Stimulated activated effector memory CD8-positive, alpha-beta T cell treated with anti-CD3 and anti-CD28 coated beads, Interleukin-12 subunit alpha, Interleukin-12 subunit beta, amount 100 ng/mL, for 72 hours (primary cell): ENCODE measurements at regions not wholly inside any gene's neighbourhood (a gene's known extent, or its start where the extent isn't known, plus 50 kb on each side); places are given as distances from the start of the nearest gene placed in this dataset.
A peak's percentile ranks its signal among the peaks of the same experiment; 100 is the strongest.

ENCODE experiments used
- ATAC-seq: fragments of 150-1000 bp; cut with Tn5 transposase; 2 replicates; pipeline ENCODE4 v1.10.0; 2021
- DNase-seq, 2 donors: peaks; one replicate each; pipeline ENCODE4 v3.0.0; 2021 to 2022; ENCODE audit warnings: low spot score in 2 of 2
- H3K27ac Mint-ChIP-seq: one replicate; pipeline ENCODE4 v1.8.0; 2022; ENCODE audit warnings: mild to moderate bottlenecking, mixed read lengths
- H3K36me3 Mint-ChIP-seq: one replicate; pipeline ENCODE4 v1.8.0; 2022; ENCODE audit warnings: mild to moderate bottlenecking, mixed read lengths
- H3K4me1 Mint-ChIP-seq: one replicate; pipeline ENCODE4 v1.8.0; 2022; ENCODE audit warnings: mixed read lengths
- H3K4me3 Mint-ChIP-seq: one replicate; pipeline ENCODE4 v1.8.0; 2022; ENCODE audit warnings: mild to moderate bottlenecking, mixed read lengths
- H3K9me3 Mint-ChIP-seq: one replicate; pipeline ENCODE4 v1.8.0; 2022; ENCODE audit warnings: mixed read lengths

GRCh38 chr6:74075896-74076295, 379.9 kb downstream of the CD109 start:
- Mint-ChIP-seq H3K36me3 (no peaks in the 10 kb centered on the region), H3K4me1 (no peaks in the 10 kb centered on the region), H3K27ac (no peak overlapping the region), H3K9me3 (no peaks in the 10 kb centered on the region), H3K4me3 (no peak overlapping the region)
- DNase-seq (no peak), ATAC-seq (no peak)

GRCh38 chr6:74075323-74075722, 379.3 kb downstream of the CD109 start:
- H3K4me1 Mint-ChIP-seq, result no peaks in the 10 kb centered on the region
- H3K4me3 Mint-ChIP-seq, result no peak overlapping the region
- no peaks in the 10 kb centered on the region for H3K9me3 Mint-ChIP-seq
- ATAC-seq (no peak), DNase-seq (no peak)
- H3K36me3 Mint-ChIP-seq, result no peaks in the 10 kb centered on the region
- no peak overlapping the region for H3K27ac Mint-ChIP-seq

- Mint-ChIP-seq H3K9me3 (no peaks in the 10 kb centered on the region), H3K4me1 (no peaks in the 10 kb centered on the region), H3K36me3 (no peaks in the 10 kb centered on the region), H3K4me3 (no peak overlapping the region), H3K27ac (no peak overlapping the region)
- ATAC-seq, result no peak
- no peak for DNase-seq
Observed at GRCh38 chr6:74074645-74075044, 378.6 kb downstream of the CD109 start.

- ATAC-seq (peak; percentile 28), DNase-seq (no peak)
- Mint-ChIP-seq H3K4me1 (no peaks in the 10 kb centered on the region), H3K27ac (no peak overlapping the region), H3K36me3 (no peaks in the 10 kb centered on the region), H3K4me3 (no peak overlapping the region), H3K9me3 (no peaks in the 10 kb centered on the region)
Observed at GRCh38 chr6:74073999-74074398, 378.0 kb downstream of the CD109 start.

GRCh38 chr6:74073429-74073828, 377.4 kb downstream of the CD109 start:
- Mint-ChIP-seq H3K4me1 (no peaks in the 10 kb centered on the region), H3K9me3 (no peaks in the 10 kb centered on the region), H3K36me3 (no peaks in the 10 kb centered on the region), H3K4me3 (no peak overlapping the region), H3K27ac (no peak overlapping the region)
- peak; percentile 32 for ATAC-seq
- DNase-seq, result no peak

- H3K27ac Mint-ChIP-seq, result no peak overlapping the region
- no peak for ATAC-seq
Observed at GRCh38 chr6:74071214-74071613, 375.2 kb downstream of the CD109 start.

GRCh38 chr6:74070711-74071110, 374.7 kb downstream of the CD109 start:
- H3K27ac Mint-ChIP-seq, result no peak overlapping the region
- ATAC-seq (no peak), DNase-seq (no peak)
- H3K36me3 Mint-ChIP-seq, result no peaks in the 10 kb centered on the region
- H3K9me3 Mint-ChIP-seq, result peaks cover 4% of the 10 kb centered on the region
- no peak overlapping the region for H3K4me3 Mint-ChIP-seq
- H3K4me1 Mint-ChIP-seq, result no peaks in the 10 kb centered on the region

More at GRCh38 chr6:74071214-74071613, 375.2 kb downstream of the CD109 start:
- Mint-ChIP-seq H3K4me3 (no peak overlapping the region), H3K4me1 (no peaks in the 10 kb centered on the region), H3K9me3 (peaks cover 4% of the 10 kb centered on the region), H3K36me3 (no peaks in the 10 kb centered on the region)
- DNase-seq, result no peak

- H3K27ac Mint-ChIP-seq, result no peak overlapping the region
- ATAC-seq, result no peak
Observed at GRCh38 chr6:74070091-74070490, 374.1 kb downstream of the CD109 start.

GRCh38 chr6:74069089-74069581, 373.1 kb downstream of the CD109 start:
- ATAC-seq, result no peak
- Mint-ChIP-seq H3K4me3 (no peak overlapping the region), H3K4me1 (no peaks in the 10 kb centered on the region), H3K27ac (no peak overlapping the region), H3K9me3 (peaks cover 4% of the 10 kb centered on the region), H3K36me3 (no peaks in the 10 kb centered on the region)
- DNase-seq, result no peak

More at GRCh38 chr6:74070091-74070490, 374.1 kb downstream of the CD109 start:
- Mint-ChIP-seq H3K4me1 (no peaks in the 10 kb centered on the region), H3K36me3 (no peaks in the 10 kb centered on the region), H3K9me3 (peaks cover 4% of the 10 kb centered on the region), H3K4me3 (no peak overlapping the region)
- no peak for DNase-seq

GRCh38 chr6:74066168-74066871, 370.3 kb downstream of the CD109 start:
- H3K9me3 Mint-ChIP-seq, result peaks cover 4% of the 10 kb centered on the region
- H3K4me3 Mint-ChIP-seq, result no peak overlapping the region
- H3K27ac Mint-ChIP-seq, result no peak overlapping the region
- no peak for DNase-seq
- no peaks in the 10 kb centered on the region for H3K36me3 Mint-ChIP-seq
- ATAC-seq, result no peak
- no peaks in the 10 kb centered on the region for H3K4me1 Mint-ChIP-seq

GRCh38 chr6:74065705-74066104, 369.7 kb downstream of the CD109 start:
- no peak for DNase-seq
- no peak overlapping the region for H3K27ac Mint-ChIP-seq
- ATAC-seq, result no peak

GRCh38 chr6:74063391-74063790, 367.4 kb downstream of the CD109 start:
- ATAC-seq (no peak), DNase-seq (no peak)
- Mint-ChIP-seq H3K27ac (no peak overlapping the region), H3K36me3 (no peaks in the 10 kb centered on the region), H3K9me3 (peaks cover 4% of the 10 kb centered on the region), H3K4me3 (no peak overlapping the region), H3K4me1 (no peaks in the 10 kb centered on the region)

More at GRCh38 chr6:74065705-74066104, 369.7 kb downstream of the CD109 start:
- no peak overlapping the region for H3K4me3 Mint-ChIP-seq
- H3K4me1 Mint-ChIP-seq, result no peaks in the 10 kb centered on the region
- H3K36me3 Mint-ChIP-seq, result no peaks in the 10 kb centered on the region
- peaks cover 4% of the 10 kb centered on the region for H3K9me3 Mint-ChIP-seq

GRCh38 chr6:74061201-74061600, 365.2 kb downstream of the CD109 start:
- ATAC-seq (no peak), DNase-seq (no peak)
- H3K36me3 Mint-ChIP-seq, result no peaks in the 10 kb centered on the region
- no peak overlapping the region for H3K27ac Mint-ChIP-seq
- no peaks in the 10 kb centered on the region for H3K4me1 Mint-ChIP-seq
- no peak overlapping the region for H3K4me3 Mint-ChIP-seq
- H3K9me3 Mint-ChIP-seq, result no peaks in the 10 kb centered on the region

GRCh38 chr6:74060354-74060753, 364.4 kb downstream of the CD109 start:
- Mint-ChIP-seq H3K9me3 (no peaks in the 10 kb centered on the region), H3K36me3 (no peaks in the 10 kb centered on the region), H3K4me3 (no peak overlapping the region), H3K4me1 (no peaks in the 10 kb centered on the region), H3K27ac (no peak overlapping the region)
- DNase-seq (no peak), ATAC-seq (no peak)

GRCh38 chr6:74058606-74059005, 362.6 kb downstream of the CD109 start:
- no peak overlapping the region for H3K27ac Mint-ChIP-seq
- no peak overlapping the region for H3K4me3 Mint-ChIP-seq
- ATAC-seq, result no peak
- no peaks in the 10 kb centered on the region for H3K4me1 Mint-ChIP-seq
- no peak for DNase-seq
- H3K36me3 Mint-ChIP-seq, result no peaks in the 10 kb centered on the region
- H3K9me3 Mint-ChIP-seq, result no peaks in the 10 kb centered on the region

- Mint-ChIP-seq H3K4me1 (no peaks in the 10 kb centered on the region), H3K36me3 (no peaks in the 10 kb centered on the region), H3K27ac (no peak overlapping the region), H3K4me3 (no peak overlapping the region), H3K9me3 (no peaks in the 10 kb centered on the region)
- ATAC-seq, result no peak
- no peak for DNase-seq
Observed at GRCh38 chr6:74057326-74057725, 361.3 kb downstream of the CD109 start.
